MM.1S (cell line): ENCODE measurements at regions not wholly inside any gene's neighbourhood (a gene's known extent, or its start where the extent isn't known, plus 50 kb on each side); places are given as distances from the start of the nearest gene placed in this dataset.

Experiments
- CTCF ChIP-seq: fragments of 300-600 bp; sonication (generic); IDR thresholded peaks from 2 replicates; pipeline ENCODE4 v1.5.1; 2016; ENCODE audit warnings: antibody characterized with exemption, low read length, mixed read lengths
- EZH2 ChIP-seq: fragments of 300-600 bp; sonication (generic); optimal IDR thresholded peaks from 2 replicates; pipeline ENCODE3; 2017; ENCODE audit warnings: low read depth, mild to moderate bottlenecking, antibody characterized with exemption, low read length, mixed read lengths
- EZH2phosphoT487 ChIP-seq: fragments of 300-600 bp; sonication (generic); IDR thresholded peaks from 2 replicates; pipeline ENCODE4 v1.6.1; 2018; ENCODE audit warnings: antibody characterized with exemption, low read length

- TF ChIP-seq CTCF: no peak
- no peak for TF ChIP-seq EZH2phosphoT487
- TF ChIP-seq EZH2: no peak
Measured at GRCh38 chr16:26930786-26931581, 135.7 kb upstream of the C16orf82 start.
